Stimulated activated effector memory CD8-positive, alpha-beta T cell treated with anti-CD3 and anti-CD28 coated beads, Interleukin-12 subunit alpha, Interleukin-12 subunit beta, amount 100 ng/mL, for 72 hours (primary cell): ENCODE measurements at regions not wholly inside any gene's neighbourhood (a gene's known extent, or its start where the extent isn't known, plus 50 kb on each side); places are given as distances from the start of the nearest gene placed in this dataset.

Experiments
- ATAC-seq: fragments of 150-1000 bp; cut with Tn5 transposase; 2 replicates; pipeline ENCODE4 v1.10.0; 2021
- DNase-seq, 2 donors: peaks; one replicate each; pipeline ENCODE4 v3.0.0; 2021 to 2022; ENCODE audit warnings: low spot score in 2 of 2
- H3K27ac Mint-ChIP-seq: one replicate; pipeline ENCODE4 v1.8.0; 2022; ENCODE audit warnings: mild to moderate bottlenecking, mixed read lengths
- H3K36me3 Mint-ChIP-seq: one replicate; pipeline ENCODE4 v1.8.0; 2022; ENCODE audit warnings: mild to moderate bottlenecking, mixed read lengths
- H3K4me1 Mint-ChIP-seq: one replicate; pipeline ENCODE4 v1.8.0; 2022; ENCODE audit warnings: mixed read lengths
- H3K4me3 Mint-ChIP-seq: one replicate; pipeline ENCODE4 v1.8.0; 2022; ENCODE audit warnings: mild to moderate bottlenecking, mixed read lengths
- H3K9me3 Mint-ChIP-seq: one replicate; pipeline ENCODE4 v1.8.0; 2022; ENCODE audit warnings: mixed read lengths

DNA sequence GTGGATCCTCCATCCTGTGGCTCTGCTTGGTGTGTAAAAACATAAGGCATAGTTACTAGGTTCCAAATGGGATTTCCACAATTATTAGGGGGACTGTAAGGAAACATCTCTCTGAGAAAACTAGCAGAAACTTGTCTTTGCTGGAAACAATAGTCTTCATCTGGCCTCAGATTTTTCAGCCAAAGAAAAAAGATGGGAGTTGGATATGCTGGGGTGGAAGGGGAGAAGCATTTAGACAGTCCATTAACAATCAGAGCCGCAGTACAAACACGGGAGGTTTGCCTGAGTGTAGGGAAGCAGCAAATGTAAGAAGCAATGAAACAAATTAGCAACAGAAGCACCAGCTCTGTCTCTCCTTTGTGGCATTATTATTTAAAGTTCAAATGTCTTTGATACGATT, 402.7 kb upstream of the ZNF608 start:
- ATAC-seq: no peak
- Mint-ChIP-seq H3K9me3 (peaks cover 9% of the 10 kb centered on the region), H3K36me3 (no peaks in the 10 kb centered on the region), H3K4me1 (no peaks in the 10 kb centered on the region), H3K4me3 (no peak overlapping the region), H3K27ac (no peak overlapping the region)
- no peak for DNase-seq

DNA sequence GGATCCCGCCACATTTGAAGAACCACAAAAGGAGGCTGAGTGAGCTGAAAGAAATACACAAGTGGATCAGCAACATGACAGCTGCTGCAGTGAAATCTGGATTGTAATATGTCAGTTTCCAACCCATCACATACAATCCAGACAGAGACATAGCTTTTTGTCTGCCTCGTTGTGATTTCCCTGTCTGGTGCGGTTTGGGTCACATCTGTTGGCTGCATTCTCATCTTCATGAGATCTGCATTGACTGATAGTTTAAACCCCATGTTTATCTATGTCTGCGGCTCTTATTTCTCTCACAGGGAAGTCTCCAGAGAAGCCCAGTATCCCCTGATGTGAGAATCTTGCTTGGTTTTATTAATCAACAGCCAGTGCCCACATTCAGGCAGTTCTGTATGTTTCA, 403.1 kb upstream of the ZNF608 start:
- Mint-ChIP-seq H3K36me3 (no peaks in the 10 kb centered on the region), H3K4me1 (no peaks in the 10 kb centered on the region), H3K4me3 (no peak overlapping the region), H3K9me3 (peaks cover 9% of the 10 kb centered on the region), H3K27ac (no peak overlapping the region)
- ATAC-seq (no peak), DNase-seq (no peak)

GRCh38 chr5:125150041-125150669, 403.7 kb upstream of the ZNF608 start:
- Mint-ChIP-seq H3K4me3 (no peak overlapping the region), H3K27ac (no peak overlapping the region), H3K36me3 (no peaks in the 10 kb centered on the region), H3K4me1 (no peaks in the 10 kb centered on the region), H3K9me3 (peaks cover 14% of the 10 kb centered on the region)
- DNase-seq: no peak
- ATAC-seq: no peak

- DNase-seq (no peak), ATAC-seq (no peak)
- Mint-ChIP-seq H3K4me1 (no peaks in the 10 kb centered on the region), H3K9me3 (peaks cover 18% of the 10 kb centered on the region), H3K27ac (no peak overlapping the region), H3K36me3 (no peaks in the 10 kb centered on the region), H3K4me3 (no peak overlapping the region)
Observed at GRCh38 chr5:125151150-125151900, 404.9 kb upstream of the ZNF608 start.

DNA sequence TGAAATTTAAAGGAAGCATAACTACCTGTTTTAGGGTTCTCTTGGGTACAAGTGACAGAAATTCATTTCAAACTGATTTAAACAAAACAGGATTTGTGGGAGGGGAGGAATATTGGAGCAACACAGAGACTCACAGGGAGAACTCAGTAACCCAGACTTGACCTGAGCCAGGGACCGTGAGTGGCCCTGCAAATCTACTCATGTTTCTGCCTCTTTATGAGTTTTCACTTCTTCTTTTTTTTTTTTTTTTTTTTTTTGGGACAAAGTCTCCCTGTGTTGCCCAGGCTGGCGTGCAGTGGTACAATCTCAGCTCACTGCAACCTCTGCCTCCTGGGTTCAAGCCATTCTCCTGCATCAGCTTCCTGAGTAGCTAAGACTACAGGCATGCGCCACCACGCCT, 405.6 kb upstream of the ZNF608 start:
- peaks cover 15% of the 10 kb centered on the region for H3K9me3 Mint-ChIP-seq

GRCh38 chr5:125152461-125153189, 406.2 kb upstream of the ZNF608 start:
- Mint-ChIP-seq H3K27ac (no peak overlapping the region), H3K9me3 (peaks cover 15% of the 10 kb centered on the region), H3K4me1 (no peaks in the 10 kb centered on the region), H3K4me3 (no peak overlapping the region), H3K36me3 (no peaks in the 10 kb centered on the region)
- DNase-seq: no peak
- ATAC-seq: no peak

More for the DNA sequence above, 405.6 kb upstream of the ZNF608 start:
- DNase-seq: no peak
- Mint-ChIP-seq H3K36me3 (no peaks in the 10 kb centered on the region), H3K27ac (no peak overlapping the region), H3K4me3 (no peak overlapping the region), H3K4me1 (no peaks in the 10 kb centered on the region)
- ATAC-seq: no peak

- peaks cover 15% of the 10 kb centered on the region for H3K9me3 Mint-ChIP-seq
- no peak overlapping the region for H3K4me3 Mint-ChIP-seq
- H3K27ac Mint-ChIP-seq: no peak overlapping the region
- no peaks in the 10 kb centered on the region for H3K4me1 Mint-ChIP-seq
- no peak for DNase-seq
- no peaks in the 10 kb centered on the region for H3K36me3 Mint-ChIP-seq
- ATAC-seq: no peak
Observed at GRCh38 chr5:125153231-125153630, 406.8 kb upstream of the ZNF608 start.

DNA sequence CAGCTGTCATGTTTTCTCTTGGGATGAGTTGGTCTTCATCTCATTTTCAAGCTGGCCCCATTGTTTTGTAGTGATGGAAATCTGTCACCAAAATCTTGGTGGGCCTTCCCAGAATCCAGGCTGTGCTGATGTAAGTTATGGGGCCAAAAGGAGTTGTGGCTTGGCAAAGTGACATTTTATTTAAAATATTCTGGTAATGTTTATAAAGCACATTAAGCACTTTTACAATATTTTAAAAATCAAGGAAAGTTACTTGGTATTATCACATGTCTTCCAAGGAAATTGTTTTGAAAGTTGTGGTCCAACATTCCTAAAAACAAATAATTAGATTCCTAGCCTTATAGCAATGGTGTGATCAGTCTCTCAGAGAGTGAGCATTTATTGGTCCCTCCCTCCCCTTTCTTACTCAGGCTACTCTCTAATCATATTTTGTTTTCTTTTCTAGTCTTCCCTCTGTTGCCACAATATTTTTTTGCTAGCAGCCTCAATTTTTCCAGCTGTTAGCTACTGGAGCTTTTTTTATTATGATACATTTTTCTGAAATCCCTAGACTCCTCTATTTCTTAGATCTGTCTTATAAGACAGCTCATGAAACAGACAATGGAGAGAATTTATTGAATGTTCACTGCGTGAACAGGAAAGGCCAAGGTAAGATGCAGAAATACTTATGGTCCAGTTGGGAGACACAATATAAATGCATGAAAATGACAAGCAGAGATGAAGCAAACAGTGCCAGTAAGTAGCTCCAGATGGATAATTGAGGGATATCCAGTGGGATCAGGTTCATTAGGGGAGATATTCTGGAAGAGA, 408.1 kb upstream of the ZNF608 start:
- no peaks in the 10 kb centered on the region for H3K36me3 Mint-ChIP-seq
- H3K4me1 Mint-ChIP-seq: no peaks in the 10 kb centered on the region
- ATAC-seq: no peak
- no peak overlapping the region for H3K27ac Mint-ChIP-seq
- no peak overlapping the region for H3K4me3 Mint-ChIP-seq
- no peak for DNase-seq
- peaks cover 11% of the 10 kb centered on the region for H3K9me3 Mint-ChIP-seq

DNA sequence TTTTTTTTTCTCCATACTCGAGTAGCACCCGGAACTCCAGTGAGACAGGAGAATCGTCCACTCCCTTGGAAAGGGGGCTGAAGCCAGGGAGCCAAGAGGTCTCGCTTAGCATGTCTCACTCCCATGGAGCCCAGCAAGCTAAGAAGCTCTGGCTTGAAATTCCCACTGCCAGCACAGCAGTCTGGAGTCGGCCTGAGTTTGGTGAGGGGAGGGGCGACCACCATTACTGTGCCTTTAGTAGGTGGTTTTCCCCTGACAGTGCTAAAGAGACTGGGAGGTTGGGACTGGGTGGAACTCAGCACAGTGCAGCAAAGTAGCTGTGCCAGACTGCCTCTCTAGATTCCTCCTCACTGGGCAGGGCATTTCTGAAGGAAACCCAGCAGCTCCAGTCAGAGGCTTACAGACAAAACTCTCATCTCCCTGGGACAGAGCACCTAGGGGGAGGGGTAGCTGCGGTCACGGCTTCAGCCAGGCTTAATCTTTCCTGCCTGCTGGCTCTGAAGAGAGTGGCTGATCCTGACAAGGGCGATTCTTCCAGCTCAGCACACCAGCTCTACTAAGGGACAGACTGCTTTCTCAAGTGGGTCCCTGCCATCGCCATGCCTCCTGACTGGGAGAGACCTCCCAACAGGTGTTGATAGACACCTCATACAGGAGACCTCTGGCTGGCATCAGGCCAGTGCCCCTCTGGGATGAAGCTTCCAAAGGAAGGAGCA, 414.5 kb upstream of the ZNF608 start:
- Mint-ChIP-seq H3K36me3 (no peaks in the 10 kb centered on the region), H3K4me3 (no peak overlapping the region), H3K4me1 (no peaks in the 10 kb centered on the region), H3K9me3 (peaks cover 20% of the 10 kb centered on the region), H3K27ac (no peak overlapping the region)
- ATAC-seq (no peak), DNase-seq (no peak)

DNA sequence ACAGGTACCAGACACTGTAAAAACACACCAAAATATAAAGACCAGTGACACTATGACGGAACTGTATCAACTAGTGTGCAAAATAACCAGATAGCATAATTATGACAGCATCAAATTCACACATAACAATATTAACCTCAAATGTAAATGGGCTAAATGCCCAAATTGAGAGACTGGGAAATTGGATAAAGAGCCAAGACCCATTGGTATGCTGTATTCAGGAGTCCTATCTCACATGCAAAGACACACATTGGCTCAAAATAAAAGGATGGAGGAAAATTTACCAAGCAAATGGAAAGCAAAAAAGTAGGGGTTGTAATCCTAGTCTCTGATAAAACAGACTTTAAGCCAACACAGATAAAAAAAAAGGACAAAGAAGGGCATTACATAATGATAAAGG, 416.3 kb upstream of the ZNF608 start:
- DNase-seq (no peak), ATAC-seq (no peak)
- Mint-ChIP-seq H3K9me3 (peaks cover 20% of the 10 kb centered on the region), H3K36me3 (no peaks in the 10 kb centered on the region), H3K4me3 (no peak overlapping the region), H3K4me1 (no peaks in the 10 kb centered on the region), H3K27ac (no peak overlapping the region)

- H3K36me3 Mint-ChIP-seq: no peaks in the 10 kb centered on the region
- H3K27ac Mint-ChIP-seq: no peak overlapping the region
- DNase-seq (no peak), ATAC-seq (no peak)
- peaks cover 9% of the 10 kb centered on the region for H3K9me3 Mint-ChIP-seq
- H3K4me1 Mint-ChIP-seq: no peaks in the 10 kb centered on the region
- no peak overlapping the region for H3K4me3 Mint-ChIP-seq
Observed at GRCh38 chr5:125169396-125169795, 423.0 kb upstream of the ZNF608 start.

- H3K4me1 Mint-ChIP-seq: no peaks in the 10 kb centered on the region
- no peak overlapping the region for H3K27ac Mint-ChIP-seq
- no peak for ATAC-seq
- no peaks in the 10 kb centered on the region for H3K36me3 Mint-ChIP-seq
- H3K4me3 Mint-ChIP-seq: no peak overlapping the region
- no peak for DNase-seq
- peaks cover 13% of the 10 kb centered on the region for H3K9me3 Mint-ChIP-seq
Observed at GRCh38 chr5:125171641-125172040, 425.2 kb upstream of the ZNF608 start.

- no peak overlapping the region for H3K27ac Mint-ChIP-seq
- no peak for DNase-seq
- ATAC-seq: no peak
- H3K4me3 Mint-ChIP-seq: no peak overlapping the region
- no peaks in the 10 kb centered on the region for H3K36me3 Mint-ChIP-seq
- peaks cover 13% of the 10 kb centered on the region for H3K9me3 Mint-ChIP-seq
- no peaks in the 10 kb centered on the region for H3K4me1 Mint-ChIP-seq
Observed at GRCh38 chr5:125175348-125176004, 429.0 kb upstream of the ZNF608 start.

- H3K27ac Mint-ChIP-seq: no peak overlapping the region
Observed at GRCh38 chr5:125176005-125176390, 429.6 kb upstream of the ZNF608 start.

More at GRCh38 chr5:125176005-125176390, 429.6 kb upstream of the ZNF608 start:
- DNase-seq (no peak), ATAC-seq (no peak)
- Mint-ChIP-seq H3K9me3 (peaks cover 13% of the 10 kb centered on the region), H3K4me3 (no peak overlapping the region), H3K4me1 (no peaks in the 10 kb centered on the region), H3K36me3 (no peaks in the 10 kb centered on the region)
